Stimulated activated effector memory CD8-positive, alpha-beta T cell treated with anti-CD3 and anti-CD28 coated beads, Interleukin-12 subunit alpha, Interleukin-12 subunit beta, amount 100 ng/mL, for 72 hours (primary cell): ENCODE measurements at regions not wholly inside any gene's neighbourhood (a gene's known extent, or its start where the extent isn't known, plus 50 kb on each side); places are given as distances from the start of the nearest gene placed in this dataset.

ENCODE experiments used
- ATAC-seq: fragments of 150-1000 bp; cut with Tn5 transposase; 2 replicates; pipeline ENCODE4 v1.10.0; 2021
- DNase-seq, 2 donors: peaks; one replicate each; pipeline ENCODE4 v3.0.0; 2021 to 2022; ENCODE audit warnings: low spot score in 2 of 2
- H3K27ac Mint-ChIP-seq: one replicate; pipeline ENCODE4 v1.8.0; 2022; ENCODE audit warnings: mild to moderate bottlenecking, mixed read lengths
- H3K36me3 Mint-ChIP-seq: one replicate; pipeline ENCODE4 v1.8.0; 2022; ENCODE audit warnings: mild to moderate bottlenecking, mixed read lengths
- H3K4me1 Mint-ChIP-seq: one replicate; pipeline ENCODE4 v1.8.0; 2022; ENCODE audit warnings: mixed read lengths
- H3K4me3 Mint-ChIP-seq: one replicate; pipeline ENCODE4 v1.8.0; 2022; ENCODE audit warnings: mild to moderate bottlenecking, mixed read lengths
- H3K9me3 Mint-ChIP-seq: one replicate; pipeline ENCODE4 v1.8.0; 2022; ENCODE audit warnings: mixed read lengths

DNA sequence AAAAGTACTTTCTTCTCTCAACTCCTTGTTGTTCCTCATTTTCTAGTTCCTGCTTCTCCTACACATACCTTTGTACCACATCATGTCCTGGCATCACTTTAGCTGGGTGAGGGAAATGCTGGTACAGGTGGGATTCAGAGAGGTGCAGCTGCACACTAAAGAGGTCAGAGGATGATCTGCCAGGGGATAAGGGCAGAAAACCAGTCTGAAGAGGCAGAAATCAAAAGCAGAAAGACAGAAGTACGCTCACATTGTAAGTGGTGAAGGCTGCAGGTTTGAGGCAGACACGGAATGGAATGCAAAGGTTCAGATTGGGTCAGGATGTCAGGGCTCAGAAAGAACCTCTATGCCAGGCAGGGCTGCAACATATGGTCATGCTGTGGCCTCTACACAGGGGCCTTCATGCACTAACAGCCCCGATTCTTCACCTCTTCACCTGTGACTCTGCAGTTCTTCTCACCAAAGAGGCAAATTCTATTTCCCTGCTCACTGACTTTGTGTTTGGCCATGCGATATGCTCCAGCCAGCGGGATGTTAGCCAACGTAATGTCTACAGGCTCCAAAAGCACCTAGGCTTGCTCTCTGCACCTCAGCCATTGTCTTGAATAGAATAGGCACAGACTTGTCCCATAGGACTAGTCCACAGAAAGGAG lies 373.7 kb downstream of the NXPE2 start:
- no peak for ATAC-seq
- Mint-ChIP-seq H3K9me3 (peaks cover 5% of the 10 kb centered on the region), H3K36me3 (no peaks in the 10 kb centered on the region), H3K27ac (no peak overlapping the region), H3K4me1 (no peaks in the 10 kb centered on the region), H3K4me3 (no peak overlapping the region)
- no peak for DNase-seq

DNA sequence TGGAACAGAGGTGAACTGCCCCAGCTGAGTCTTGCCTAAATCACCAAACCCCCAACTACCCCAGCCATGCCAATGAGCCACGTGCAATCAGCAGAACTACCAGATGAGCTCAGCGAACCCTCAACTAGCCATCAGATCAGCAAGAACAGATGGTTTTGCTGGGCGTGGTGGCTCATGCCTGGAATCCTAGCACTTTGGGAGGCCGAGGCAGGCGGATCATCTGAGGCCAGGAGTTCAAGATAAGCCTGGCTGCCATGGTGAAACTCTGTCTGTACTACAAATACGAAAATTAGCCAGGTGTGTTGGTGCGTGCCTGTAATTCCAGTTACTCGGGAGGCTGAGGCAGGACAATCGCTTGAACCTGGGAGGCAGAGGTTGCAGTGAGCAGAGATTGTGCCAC lies 374.3 kb downstream of the NXPE2 start:
- Mint-ChIP-seq H3K9me3 (peaks cover 5% of the 10 kb centered on the region), H3K27ac (no peak overlapping the region), H3K4me1 (no peaks in the 10 kb centered on the region), H3K4me3 (no peak overlapping the region), H3K36me3 (no peaks in the 10 kb centered on the region)
- DNase-seq (no peak), ATAC-seq (no peak)

DNA sequence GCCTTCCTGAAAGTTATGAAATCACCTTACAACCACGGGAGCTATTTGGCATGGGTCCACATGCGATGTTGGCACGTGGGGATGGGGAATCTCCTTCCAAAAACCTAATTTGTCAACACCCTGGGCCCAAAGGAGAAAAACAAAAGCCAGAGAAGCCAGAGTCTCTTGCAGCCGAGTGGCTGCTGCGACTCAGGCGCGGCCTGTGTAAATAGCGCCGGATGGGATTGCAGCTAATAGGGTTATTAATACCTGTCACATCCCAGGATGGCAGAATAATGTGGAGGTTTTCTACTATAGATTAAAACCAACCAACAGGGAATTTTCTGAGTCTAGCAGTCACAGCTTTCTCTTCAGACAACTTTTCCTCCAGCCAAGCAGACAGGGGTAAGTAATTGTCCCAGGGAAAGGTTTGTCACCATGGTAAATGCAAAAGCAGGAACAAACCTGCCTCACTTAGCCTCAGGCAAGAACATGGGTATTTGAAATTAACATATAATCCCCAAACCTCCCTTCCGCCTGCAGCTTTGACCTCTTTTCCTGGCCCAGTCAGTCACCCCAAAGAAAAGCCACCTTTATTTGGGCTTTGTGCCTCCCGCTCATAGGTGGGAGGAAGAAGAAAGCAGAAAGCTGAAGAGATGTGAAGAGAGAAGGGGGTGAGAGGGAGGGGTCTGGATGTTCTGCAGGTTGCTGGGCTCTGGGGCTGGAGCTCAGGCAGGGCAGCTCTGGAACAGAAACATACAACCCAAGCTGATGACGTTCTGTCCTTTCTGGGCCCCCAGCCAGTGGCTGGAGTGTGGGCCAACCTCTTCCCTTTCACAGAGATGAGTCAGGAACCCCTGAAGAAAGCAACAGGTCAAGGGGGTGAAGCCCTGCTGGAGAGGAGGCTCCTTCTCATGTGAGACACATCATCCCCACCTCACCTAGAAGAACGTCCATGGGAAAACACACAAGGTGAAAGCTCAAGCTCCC lies 376.5 kb downstream of the NXPE2 start:
- no peak overlapping the region for H3K27ac Mint-ChIP-seq
- DNase-seq = no peak
- no peak for ATAC-seq

DNA sequence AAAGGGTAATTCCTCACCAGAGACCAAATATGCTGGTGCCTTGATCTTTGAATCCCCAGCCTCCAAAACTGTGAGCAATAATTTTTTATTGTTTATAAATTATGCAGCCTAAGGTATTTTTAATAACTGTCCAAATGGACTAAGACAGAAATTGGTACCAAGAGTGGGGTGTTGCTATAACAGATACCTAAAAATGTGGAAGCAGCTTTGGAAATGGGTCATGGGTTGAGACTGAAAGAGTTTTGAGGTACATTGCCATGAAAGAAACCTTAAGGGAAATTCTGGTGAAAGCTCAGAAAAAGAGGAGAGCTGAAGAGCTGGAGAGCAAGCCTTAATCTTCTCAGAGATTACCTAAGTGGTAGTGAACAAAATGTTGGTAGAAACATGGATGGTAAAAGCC lies 378.2 kb downstream of the NXPE2 start:
- no peaks in the 10 kb centered on the region for H3K4me1 Mint-ChIP-seq
- no peak overlapping the region for H3K4me3 Mint-ChIP-seq
- ATAC-seq (no peak), DNase-seq (no peak)
- H3K9me3 Mint-ChIP-seq = peaks cover 5% of the 10 kb centered on the region
- H3K36me3 Mint-ChIP-seq = no peaks in the 10 kb centered on the region
- H3K27ac Mint-ChIP-seq = no peak overlapping the region

More for the DNA sequence above, 376.5 kb downstream of the NXPE2 start:
- Mint-ChIP-seq H3K36me3 (no peaks in the 10 kb centered on the region), H3K4me3 (no peak overlapping the region), H3K4me1 (no peaks in the 10 kb centered on the region), H3K9me3 (peaks cover 5% of the 10 kb centered on the region)

DNA sequence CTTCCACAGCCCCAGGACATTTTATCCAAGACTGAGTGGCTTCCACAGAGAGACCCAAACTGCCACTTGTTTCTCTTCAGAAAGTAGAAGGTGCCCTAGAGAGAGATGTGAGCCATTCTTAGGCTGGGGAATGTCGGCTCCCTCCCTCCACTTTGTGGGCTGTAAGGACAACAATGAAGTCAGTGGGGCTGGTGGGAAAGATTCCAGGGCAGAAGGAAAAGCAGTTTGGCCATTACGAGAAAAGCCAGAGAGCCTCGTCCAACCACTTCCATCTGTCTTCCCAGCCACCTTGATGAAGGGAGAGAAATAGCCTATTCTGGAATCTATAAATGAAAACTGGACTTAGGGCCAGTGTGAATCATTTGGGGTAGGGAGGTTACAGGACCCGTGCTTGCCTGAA lies 382.5 kb downstream of the NXPE2 start:
- no peaks in the 10 kb centered on the region for H3K4me1 Mint-ChIP-seq
- ATAC-seq = no peak
- no peak overlapping the region for H3K4me3 Mint-ChIP-seq
- no peak for DNase-seq
- H3K9me3 Mint-ChIP-seq = peaks cover 5% of the 10 kb centered on the region
- H3K36me3 Mint-ChIP-seq = no peaks in the 10 kb centered on the region
- H3K27ac Mint-ChIP-seq = no peak overlapping the region

DNA sequence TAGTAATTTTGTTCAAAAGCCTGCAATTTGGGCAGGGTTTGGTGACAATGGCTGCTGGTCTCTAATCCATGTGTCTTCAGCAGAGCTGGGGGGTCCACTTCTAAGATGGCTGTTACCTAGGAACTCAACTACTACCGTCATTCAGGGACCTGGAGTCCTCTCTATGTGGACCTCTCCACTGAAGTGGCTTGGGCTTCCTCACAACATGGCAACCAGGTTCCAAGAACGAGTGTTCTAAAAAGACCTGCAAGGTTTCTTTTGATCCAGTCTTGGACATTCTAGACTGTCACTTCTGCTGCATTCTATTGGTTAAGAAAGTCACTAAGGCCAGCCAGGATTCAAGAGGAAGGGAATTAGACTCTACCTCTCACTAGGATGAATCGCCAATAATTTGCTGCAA lies 387.0 kb downstream of the NXPE2 start:
- DNase-seq = no peak
- H3K4me1 Mint-ChIP-seq = no peaks in the 10 kb centered on the region
- H3K4me3 Mint-ChIP-seq = no peak overlapping the region
- no peak for ATAC-seq
- H3K9me3 Mint-ChIP-seq = no peaks in the 10 kb centered on the region
- H3K27ac Mint-ChIP-seq = no peak overlapping the region
- no peaks in the 10 kb centered on the region for H3K36me3 Mint-ChIP-seq

DNA sequence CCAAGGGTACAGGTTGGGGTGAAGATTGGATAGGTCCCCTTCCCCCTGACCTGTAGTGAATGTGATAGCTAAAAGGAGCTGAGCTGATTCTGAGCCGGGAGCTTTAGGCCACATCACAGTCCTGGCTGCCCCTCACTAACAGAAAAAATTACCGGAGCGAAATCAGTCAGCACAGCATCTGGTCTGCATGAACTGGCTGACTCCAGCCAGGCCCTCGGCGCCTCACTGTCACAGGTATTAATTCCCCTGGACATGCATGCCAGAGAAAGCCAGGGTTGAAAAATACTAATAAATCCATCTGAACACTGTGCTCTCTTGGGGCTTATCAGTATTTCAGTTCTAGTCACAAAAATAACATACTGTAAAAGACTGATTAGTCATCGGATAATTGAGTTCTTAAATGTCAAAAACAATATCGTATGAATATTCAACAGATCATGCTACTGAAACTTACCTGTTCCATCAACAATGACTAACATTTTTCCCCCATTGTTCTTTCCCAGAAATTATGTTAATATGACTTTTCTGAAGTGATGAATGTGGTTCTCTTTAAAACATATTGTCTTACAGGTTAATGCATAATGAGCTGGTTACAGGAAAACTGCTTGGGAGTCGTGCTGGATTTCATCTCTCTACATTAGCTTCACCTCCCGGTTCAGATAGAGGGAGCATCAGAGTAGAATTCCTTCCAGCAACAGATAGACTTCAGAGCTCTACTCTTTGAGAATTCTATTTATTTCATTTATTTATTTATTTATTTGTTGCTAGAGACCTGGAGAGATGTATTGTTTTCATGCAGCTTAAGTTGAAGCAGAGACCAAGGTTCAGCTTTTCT lies 387.7 kb downstream of the NXPE2 start:
- Mint-ChIP-seq H3K4me1 (no peaks in the 10 kb centered on the region), H3K4me3 (no peak overlapping the region), H3K9me3 (no peaks in the 10 kb centered on the region), H3K27ac (no peak overlapping the region), H3K36me3 (no peaks in the 10 kb centered on the region)
- ATAC-seq = no peak
- DNase-seq = no peak

DNA sequence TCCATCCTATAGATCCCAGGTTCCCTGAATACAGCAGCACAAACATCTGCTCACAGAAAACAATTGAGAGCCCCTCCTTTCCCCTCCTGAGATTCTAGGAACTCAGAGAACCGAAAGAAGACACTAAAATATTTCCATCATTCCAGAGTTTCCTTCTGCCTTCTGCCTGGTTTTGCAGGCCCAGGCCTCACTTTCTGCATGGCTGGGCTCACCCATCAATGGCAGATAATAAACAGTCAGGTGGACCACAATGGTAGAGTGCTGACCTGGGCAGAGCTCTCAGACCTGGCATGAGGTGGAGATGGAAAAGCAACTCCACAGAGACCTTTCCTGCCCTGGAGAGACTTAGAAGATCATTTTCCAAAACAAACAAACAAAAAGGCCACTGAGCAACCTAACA lies 389.1 kb downstream of the NXPE2 start:
- Mint-ChIP-seq H3K27ac (no peak overlapping the region), H3K4me1 (no peaks in the 10 kb centered on the region), H3K4me3 (no peak overlapping the region), H3K9me3 (no peaks in the 10 kb centered on the region), H3K36me3 (no peaks in the 10 kb centered on the region)
- DNase-seq (no peak), ATAC-seq (no peak)

DNA sequence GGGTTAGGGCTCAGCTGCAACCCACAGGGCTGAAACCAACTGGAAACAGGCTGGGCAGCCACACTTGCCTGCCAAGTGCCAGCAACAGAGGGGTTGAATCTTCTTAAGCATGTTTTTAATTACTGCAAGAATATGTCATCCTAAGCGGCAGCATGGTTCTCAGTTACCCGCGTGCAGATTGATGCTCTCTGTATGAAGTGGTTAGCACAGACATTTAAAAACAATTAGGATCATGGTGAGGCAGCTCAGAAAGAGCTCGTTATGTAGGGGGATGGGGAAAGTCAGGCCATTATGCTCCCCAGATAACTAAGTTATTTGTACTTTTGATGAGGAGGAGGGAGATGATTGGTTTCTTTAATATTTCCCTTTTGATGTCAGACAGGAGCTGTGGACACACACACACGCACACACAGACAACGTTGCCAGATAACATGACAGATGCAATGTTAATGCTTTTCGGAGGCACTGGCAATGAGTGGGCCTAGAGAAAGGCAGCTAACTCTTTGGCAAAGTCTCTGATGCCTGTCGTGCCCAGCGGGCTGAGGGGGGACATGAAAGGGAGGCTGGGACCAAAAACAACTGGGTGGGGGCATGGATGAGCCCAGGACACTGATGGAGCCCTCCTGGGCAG lies 389.7 kb downstream of the NXPE2 start:
- no peaks in the 10 kb centered on the region for H3K9me3 Mint-ChIP-seq
- no peak overlapping the region for H3K27ac Mint-ChIP-seq
- ATAC-seq (no peak), DNase-seq (no peak)
- H3K4me3 Mint-ChIP-seq = no peak overlapping the region
- H3K4me1 Mint-ChIP-seq = no peaks in the 10 kb centered on the region
- no peaks in the 10 kb centered on the region for H3K36me3 Mint-ChIP-seq

DNA sequence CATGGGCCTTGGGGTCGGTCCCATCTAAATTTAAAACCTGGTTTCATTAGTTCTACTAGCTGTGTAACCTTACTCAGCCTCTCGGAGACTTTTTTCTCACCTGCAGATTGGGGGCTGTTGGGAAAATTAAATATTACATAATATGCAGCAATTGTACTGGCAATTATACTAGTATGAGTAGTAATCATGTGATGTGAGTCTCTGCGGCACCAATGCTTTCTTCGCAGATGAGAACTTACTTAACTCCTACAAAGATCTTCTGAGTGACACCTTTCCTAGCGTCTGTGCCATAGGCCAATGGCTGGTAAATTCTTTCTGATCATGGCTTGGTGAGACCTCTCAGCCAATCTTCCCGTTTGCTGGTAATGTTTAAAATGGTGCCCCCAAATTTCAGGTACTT lies 391.3 kb downstream of the NXPE2 start:
- Mint-ChIP-seq H3K36me3 (no peaks in the 10 kb centered on the region), H3K27ac (no peak overlapping the region), H3K4me1 (no peaks in the 10 kb centered on the region), H3K9me3 (no peaks in the 10 kb centered on the region), H3K4me3 (no peak overlapping the region)
- ATAC-seq (no peak), DNase-seq (no peak)

DNA sequence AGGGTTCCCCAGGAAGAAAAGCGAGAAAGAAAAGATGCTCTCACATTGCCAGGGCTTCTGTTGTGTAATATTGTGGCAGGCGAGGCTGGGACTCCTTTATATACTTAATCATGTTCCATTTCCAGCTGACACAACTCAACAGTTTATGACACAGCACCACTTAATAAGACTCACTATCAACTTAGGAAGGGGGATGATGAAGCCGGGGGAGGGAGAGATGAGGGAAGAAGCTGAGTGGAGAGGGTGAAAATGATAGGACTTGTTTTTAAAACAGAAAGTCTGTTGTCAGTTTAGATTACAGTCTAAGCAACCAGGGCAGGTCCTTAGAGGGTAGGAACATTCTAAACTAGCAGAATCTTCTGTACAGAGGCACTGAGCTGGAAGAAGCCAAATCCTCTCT lies 397.0 kb downstream of the NXPE2 start:
- H3K4me1 Mint-ChIP-seq = no peaks in the 10 kb centered on the region
- no peak overlapping the region for H3K4me3 Mint-ChIP-seq
- H3K27ac Mint-ChIP-seq = no peak overlapping the region
- DNase-seq (no peak), ATAC-seq (no peak)
- no peaks in the 10 kb centered on the region for H3K9me3 Mint-ChIP-seq
- H3K36me3 Mint-ChIP-seq = no peaks in the 10 kb centered on the region

DNA sequence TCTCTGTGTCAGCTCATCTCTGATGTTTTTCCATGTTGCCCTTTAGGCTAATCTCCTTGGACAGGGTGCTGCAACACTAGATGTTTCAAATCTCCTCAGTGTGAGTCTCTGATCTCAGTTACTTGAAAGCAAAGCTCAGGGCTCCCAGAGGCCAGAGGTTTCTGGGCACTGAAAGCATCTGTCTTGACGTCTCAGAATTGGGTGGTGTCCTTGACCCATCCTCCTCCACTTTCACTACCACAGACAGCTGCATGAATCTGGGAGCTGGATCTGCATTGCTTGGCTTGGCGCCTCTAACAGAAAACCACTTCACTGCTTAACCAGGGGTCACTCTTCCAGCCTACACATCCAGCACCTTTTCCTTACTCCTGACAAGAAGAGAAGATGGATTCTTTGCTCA lies 399.4 kb downstream of the NXPE2 start:
- no peak for ATAC-seq
- Mint-ChIP-seq H3K4me1 (no peaks in the 10 kb centered on the region), H3K9me3 (no peaks in the 10 kb centered on the region), H3K36me3 (no peaks in the 10 kb centered on the region), H3K27ac (no peak overlapping the region), H3K4me3 (no peak overlapping the region)
- DNase-seq = no peak

DNA sequence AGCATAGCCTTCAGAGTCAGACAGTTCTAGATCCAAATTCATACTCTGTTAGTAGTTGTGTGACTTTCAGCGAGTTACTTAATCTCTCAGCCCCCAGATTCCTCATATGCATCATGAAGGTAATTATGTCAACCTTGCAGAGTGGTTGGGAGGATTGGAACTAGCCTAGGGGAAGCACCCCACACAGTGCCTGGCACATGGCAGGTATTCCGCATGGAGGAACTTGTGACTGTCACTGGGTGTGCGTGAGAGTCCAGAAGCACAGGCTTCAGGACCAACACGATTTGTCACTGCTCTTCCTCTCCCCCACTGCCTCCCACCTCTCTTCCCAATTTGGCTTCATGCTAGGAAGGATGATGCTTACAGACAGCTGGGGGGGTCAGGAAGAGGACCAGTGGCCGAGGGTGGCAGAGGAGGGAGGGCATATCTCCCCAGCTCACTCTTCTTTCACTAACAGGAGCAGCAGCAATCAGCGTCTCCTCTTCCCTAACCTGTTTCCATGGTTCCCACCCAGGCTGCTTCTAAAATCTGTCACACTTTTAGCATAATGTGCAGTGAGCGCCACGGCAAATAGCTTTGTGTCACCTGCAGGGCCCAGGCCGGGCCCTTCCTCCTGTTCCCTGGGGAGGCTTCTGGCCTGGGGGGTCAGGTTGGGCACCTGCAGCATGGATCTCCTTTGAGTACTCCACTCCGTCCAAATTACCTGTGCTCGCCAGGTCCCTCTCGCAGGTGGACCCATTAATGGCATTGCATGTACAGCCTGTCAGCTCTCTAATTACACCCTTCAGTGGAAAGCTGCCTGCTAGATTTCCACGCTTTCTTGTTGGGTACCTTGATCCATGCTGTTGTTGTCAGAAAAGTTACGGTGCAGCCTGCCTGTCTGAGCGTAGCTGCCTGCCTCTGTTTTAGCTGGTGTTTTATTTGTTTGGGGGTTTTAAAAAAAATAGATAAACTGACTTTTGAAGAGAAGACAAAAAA lies 400.4 kb downstream of the NXPE2 start:
- H3K4me3 Mint-ChIP-seq = no peak overlapping the region
- no peak overlapping the region for H3K27ac Mint-ChIP-seq

DNA sequence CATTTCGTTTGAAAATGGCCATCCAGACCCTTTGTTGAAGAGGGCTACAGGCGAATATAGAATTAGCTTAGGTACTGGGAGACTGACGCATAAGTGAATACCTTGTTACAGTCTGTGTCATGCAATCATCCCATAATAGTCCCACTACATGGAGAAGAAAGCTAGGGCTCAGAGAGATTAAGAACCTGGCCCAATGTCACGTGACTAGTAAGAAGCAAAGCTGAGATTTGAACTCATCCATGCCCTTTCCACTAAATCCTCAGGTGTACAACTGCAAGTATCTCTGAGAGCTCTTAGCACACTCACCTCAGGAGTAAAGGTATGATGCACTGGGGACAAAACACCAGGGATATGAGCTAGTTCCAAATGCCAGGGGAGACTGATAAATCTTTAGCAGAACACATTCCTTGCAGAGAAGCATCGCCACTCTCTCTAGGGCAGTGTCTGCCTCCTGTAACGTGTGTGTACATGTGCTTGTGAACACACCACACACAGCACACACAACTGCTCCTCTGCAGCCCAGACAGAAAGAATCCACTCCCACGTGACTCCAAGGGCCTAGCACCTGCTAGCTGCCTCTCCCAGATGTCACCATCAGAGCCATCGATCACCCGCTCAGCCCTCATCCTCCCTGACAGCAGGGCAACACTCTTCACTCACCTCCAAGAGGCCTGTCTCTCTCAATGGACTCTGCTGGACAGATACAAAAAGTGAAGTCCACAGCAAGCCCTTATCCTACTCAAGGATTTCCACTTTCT lies 402.8 kb downstream of the NXPE2 start:
- ATAC-seq = no peak
- no peaks in the 10 kb centered on the region for H3K36me3 Mint-ChIP-seq
- H3K4me3 Mint-ChIP-seq = no peak overlapping the region
- no peaks in the 10 kb centered on the region for H3K9me3 Mint-ChIP-seq
- DNase-seq = no peak
- H3K4me1 Mint-ChIP-seq = no peaks in the 10 kb centered on the region
- H3K27ac Mint-ChIP-seq = no peak overlapping the region

More for the DNA sequence above, 400.4 kb downstream of the NXPE2 start:
- Mint-ChIP-seq H3K4me1 (no peaks in the 10 kb centered on the region), H3K36me3 (no peaks in the 10 kb centered on the region), H3K9me3 (no peaks in the 10 kb centered on the region)
- DNase-seq (no peak), ATAC-seq (no peak)
